HCT116 (cell line): ENCODE measurements at regions not wholly inside any gene's neighbourhood (a gene's known extent, or its start where the extent isn't known, plus 50 kb on each side); places are given as distances from the start of the nearest gene placed in this dataset.

Experiments
- ATAC-seq: fragments of 200-7000 bp; cut with Tn5 transposase; 2 replicates; pipeline ENCODE4 v1.9.1; 2020; ENCODE audit warnings: mild to moderate bottlenecking, moderate library complexity
- BruUV-seq: library from RNA; stranded (reverse); fragments of 400-500 nt; replicated peaks from 2 replicates; lab custom pipeline; 2021; lab: Mats Ljungman, UMichigan
- CTCF ChIA-PET: fragments of 300-600 bp; sonication (Branson Sonifier 250); formaldehyde crosslinking; loops from one replicate; lab custom pipeline; 2021; ENCODE audit warnings: antibody characterized with exemption; lab: Charles Lee
- POLR2A ChIA-PET: fragments of 300-600, 350-600 bp; sonication (Branson Sonifier 250); formaldehyde crosslinking; loops from one replicate; lab custom pipeline; 2021; ENCODE audit warnings: antibody characterized with exemption; lab: Charles Lee
- RAD21 ChIA-PET, 2 experiments: fragments of 300-600 bp; sonication (Branson Sonifier 250); formaldehyde crosslinking; loops; one replicate each; lab custom pipeline; 2023; ENCODE audit warnings: low total read pairs in 2 of 2; ENCODE audit not compliant: uncharacterized antibody in 2 of 2, unreplicated experiment in 2 of 2, low non-redundant PET in 1 of 2; lab: Charles Lee
- DNase-seq: peaks from one replicate; pipeline ENCODE4 v3.0.0-alpha.2; 2010; ENCODE audit warnings: low read depth, low spot score
- H2AFZ ChIP-seq: fragments of 200-600 bp; shearing (Covaris generic), sonication (generic); 2 replicates; pipeline ENCODE4 v1.6.1; 2017; ENCODE audit warnings: low read depth, mixed run types, mixed read lengths, antibody characterized with exemption, low read length; ENCODE audit not compliant: poor library complexity, severe bottlenecking
- H3K27ac ChIP-seq: 2 replicates; pipeline ENCODE4 v1.5.1; 2012; ENCODE audit warnings: low read depth, low read length
- H3K27me3 ChIP-seq: fragments of 200-600 bp; sonication (generic); 2 replicates; pipeline ENCODE4 v1.6.1; 2016; ENCODE audit warnings: mixed run types, low read length, mixed read lengths; ENCODE audit not compliant: insufficient read depth
- H3K36me3 ChIP-seq, 2 experiments: fragments of 200-500 bp in 1 of 2; fragments of 200-600 bp in 1 of 2; sonication (Bioruptor generic) in 1 of 2; sonication (generic) in 1 of 2; 2 replicates each; pipeline versions ENCODE4 v1.5.1 to v1.6.1; 2014 to 2016; ENCODE audit warnings: low read length in 2 of 2, inconsistent platforms in 1 of 2, mixed read lengths in 1 of 2, mixed run types in 1 of 2; ENCODE audit not compliant: insufficient read depth in 2 of 2, control insufficient read depth in 1 of 2
- H3K4me1 ChIP-seq, 2 experiments: fragments of 200-600 bp in 1 of 2; sonication (generic) in 1 of 2; 2 replicates each; pipeline versions ENCODE4 v1.5.1 to v1.6.1; 2012 to 2017; ENCODE audit warnings: low read length in 2 of 2, inconsistent platforms in 1 of 2, mild to moderate bottlenecking in 1 of 2, mixed read lengths in 1 of 2, mixed run types in 1 of 2, moderate library complexity in 1 of 2; ENCODE audit not compliant: insufficient read depth in 2 of 2, control insufficient read depth in 1 of 2
- H3K4me2 ChIP-seq: fragments of 200-600 bp; sonication (generic); 2 replicates; pipeline ENCODE4 v1.6.1; 2017; ENCODE audit warnings: mixed run types, low read length, mixed read lengths
- H3K4me3 ChIP-seq, 2 experiments: fragments of 200-600 bp in 1 of 2; sonication (generic) in 1 of 2; replicated peaks in 1 of 2; 2 replicates each; pipeline ENCODE4 v1.5.1; 2011 to 2016; ENCODE audit warnings: low read length in 2 of 2, control low read depth in 1 of 2, low read depth in 1 of 2, mild to moderate bottlenecking in 1 of 2, mixed read lengths in 1 of 2, mixed run types in 1 of 2
- H3K79me2 ChIP-seq: fragments of 200-600 bp; sonication (generic); 2 replicates; pipeline ENCODE4 v1.6.1; 2017; ENCODE audit warnings: mild to moderate bottlenecking, mixed run types, low read length, moderate library complexity, mixed read lengths; ENCODE audit not compliant: insufficient read depth
- H3K9ac ChIP-seq: fragments of 200-600 bp; sonication (generic); 2 replicates; pipeline ENCODE4 v1.6.1; 2016; ENCODE audit warnings: low read length, mixed read lengths
- H3K9me2 ChIP-seq: fragments of 200-600 bp; sonication (generic), shearing (Covaris generic); 2 replicates; pipeline ENCODE4 v1.6.1; 2017; ENCODE audit warnings: mixed run types, mild to moderate bottlenecking, moderate library complexity; ENCODE audit not compliant: insufficient read depth
- H3K9me3 ChIP-seq, 2 experiments: fragments of 200-500 bp in 1 of 2; fragments of 200-600 bp in 1 of 2; sonication (Bioruptor generic) in 1 of 2; sonication (generic) in 1 of 2; 2 replicates each; pipeline ENCODE4 v1.6.1; 2014 to 2017; ENCODE audit warnings: low read length in 2 of 2, mixed read lengths in 2 of 2, inconsistent platforms in 1 of 2, low read depth in 1 of 2, mild to moderate bottlenecking in 1 of 2, mixed run types in 1 of 2, moderate library complexity in 1 of 2; ENCODE audit not compliant: control insufficient read depth in 1 of 2, insufficient read depth in 1 of 2
- H4K20me1 ChIP-seq: fragments of 200-600 bp; sonication (generic), shearing (Covaris generic); 2 replicates; pipeline ENCODE4 v1.6.1; 2017; ENCODE audit warnings: mixed run types, mild to moderate bottlenecking, moderate library complexity; ENCODE audit not compliant: insufficient read depth
- CBX3 ChIP-seq: IDR thresholded peaks from 2 replicates; pipeline ENCODE4 v1.6.1; 2012; ENCODE audit warnings: low read depth
- CEBPB ChIP-seq: IDR thresholded peaks from 2 replicates; pipeline ENCODE4 v1.6.1; 2012; ENCODE audit warnings: low read depth
- EZH2 ChIP-seq: fragments of 200-600 bp; sonication (generic); IDR thresholded peaks from 2 replicates; pipeline ENCODE4 v1.6.1; 2017; ENCODE audit warnings: antibody characterized with exemption, mixed run types
- EZH2phosphoT487 ChIP-seq: fragments of 200-600 bp; IDR thresholded peaks from 2 replicates; pipeline ENCODE4 v1.6.1; 2018; ENCODE audit warnings: antibody characterized with exemption, borderline replicate concordance
- FOSL1 ChIP-seq: IDR thresholded peaks from 2 replicates; pipeline ENCODE4 v1.6.1; 2012; ENCODE audit warnings: low read depth
- JUND ChIP-seq: IDR thresholded peaks from 2 replicates; pipeline ENCODE4 v1.6.1; 2012
- POLR2A ChIP-seq: IDR thresholded peaks from 2 replicates; pipeline ENCODE4 v1.7.0; 2011; ENCODE audit warnings: borderline replicate concordance; ENCODE audit not compliant: insufficient read depth, insufficient read length; ENCODE audit errors: extremely low read depth
- SIN3A ChIP-seq: IDR thresholded peaks from 2 replicates; pipeline ENCODE4 v1.6.1; 2012; ENCODE audit warnings: low read depth
- SP1 ChIP-seq: IDR thresholded peaks from 2 replicates; pipeline ENCODE4 v1.6.1; 2012; ENCODE audit warnings: low read depth
- YY1 ChIP-seq: IDR thresholded peaks from 2 replicates; pipeline ENCODE4 v1.6.1; 2011; ENCODE audit warnings: low read length, low read depth, moderate library complexity, mild to moderate bottlenecking; ENCODE audit not compliant: insufficient replicate concordance; ENCODE audit errors: extremely low read depth
- ZFX ChIP-seq: fragments of 450-650 bp; IDR thresholded peaks from 2 replicates; pipeline ENCODE4 v1.6.1; 2017
- intact Hi-C: fragments of 100-400 bp; cut with micrococcal nuclease; formaldehyde crosslinking; loops from 2 replicates; pipeline ENCODE4 v1.10.0; 2022
- TF ChIP-seq, protein P1 (sequence below), 3 experiments: fragments of 200-600 bp in 1 of 3; sonication (generic) in 1 of 3; IDR thresholded peaks in 2 of 3; conservative IDR thresholded peaks in 1 of 3; 2 replicates each; pipeline ENCODE4 v1.5.1; 2012 to 2017; ENCODE audit warnings: low read depth in 2 of 3, low read length in 2 of 3, antibody characterized with exemption in 1 of 3, borderline replicate concordance in 1 of 3, control low read depth in 1 of 3, mild to moderate bottlenecking in 1 of 3, mixed read lengths in 1 of 3, mixed run types in 1 of 3, moderate library complexity in 1 of 3; ENCODE audit not compliant: insufficient read depth in 1 of 3

DNA sequence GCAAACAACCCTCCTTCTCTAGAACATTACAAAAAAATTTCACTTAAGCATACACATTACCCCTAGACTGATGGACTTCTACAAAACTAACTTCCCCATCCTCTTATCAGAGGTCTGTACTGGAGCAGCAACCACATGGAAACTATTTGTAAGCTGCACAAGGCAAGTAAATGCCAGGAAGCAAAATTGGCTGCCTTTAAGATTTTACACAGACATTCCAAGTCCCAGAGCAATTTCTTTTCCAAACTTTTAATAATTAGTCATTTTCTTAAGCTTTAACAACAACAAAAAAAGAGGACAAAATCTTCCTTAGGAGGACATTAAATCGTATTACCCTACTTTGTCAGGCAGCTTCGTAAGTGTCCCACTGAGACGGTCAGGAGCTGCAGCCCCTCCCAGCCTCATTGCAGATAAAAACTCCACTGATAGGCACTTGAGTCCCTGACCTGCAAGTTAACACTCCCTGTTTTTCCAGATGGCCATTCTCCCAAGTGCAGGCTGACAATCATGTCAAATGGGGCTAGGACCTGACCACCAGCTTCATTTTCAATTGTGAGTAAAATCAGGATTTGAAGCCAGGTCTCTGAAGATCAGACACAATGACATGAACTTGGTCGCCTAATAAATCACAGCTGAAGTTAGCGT lies 680.1 kb downstream of the DIAPH3 start:
- H2AFZ ChIP-seq = no peak overlapping the region
- no peak for TF ChIP-seq FOSL1
- no peak for TF ChIP-seq YY1
- no peak for TF ChIP-seq SP1
- TF ChIP-seq JUND = no peak
- TF ChIP-seq CEBPB = no peak
- TF ChIP-seq EZH2 = no peak
- no peak for TF ChIP-seq SIN3A
- no peak for TF ChIP-seq CBX3
- TF ChIP-seq POLR2A = no peak
- TF ChIP-seq, all 23 proteins: peak for 0
- Histone ChIP-seq H4K20me1 (no peaks in the 10 kb centered on the region), H3K4me2 (no peak overlapping the region), H3K79me2 (no peaks in the 10 kb centered on the region), H3K9ac (no peak overlapping the region), H3K27ac (no peak overlapping the region), H3K36me3 (no peaks in the 10 kb centered on the region), H3K27me3 (no peaks in the 10 kb centered on the region), H3K4me3 (no peak overlapping the region), H3K4me1 (no peaks in the 10 kb centered on the region), H3K9me2 (no peaks in the 10 kb centered on the region), H3K9me3 (no peaks in the 10 kb centered on the region)
- no TSS peak for BruUV-seq
- ATAC-seq (no peak), DNase-seq (no peak)
- ChIA-PET POLR2A (no interaction called here), RAD21 (no interaction called here), CTCF (no interaction called here)
- intact Hi-C loops = no loop called here

DNA sequence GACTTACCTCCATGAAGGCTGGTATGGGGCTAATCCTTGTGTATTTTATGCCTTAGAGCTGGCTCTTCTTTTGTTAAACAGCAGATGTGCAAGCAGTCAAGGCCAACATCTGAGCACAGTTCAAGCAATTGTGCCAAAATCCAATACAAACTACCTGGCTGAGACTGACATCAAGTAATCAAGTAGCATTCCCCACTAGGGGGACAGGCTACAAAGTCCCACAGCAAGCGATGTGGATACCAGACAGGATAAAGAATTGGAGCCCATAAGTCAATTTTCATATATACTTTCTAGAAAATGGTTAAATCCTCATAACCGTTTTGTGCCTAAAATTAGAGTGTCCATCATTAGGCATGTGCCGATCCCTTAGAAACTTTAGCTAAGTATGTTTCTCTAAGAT lies 675.8 kb downstream of the DIAPH3 start:
- CTCF ChIA-PET = no interaction called here
- RAD21 ChIA-PET = no interaction called here
- Histone ChIP-seq H3K27ac (no peak overlapping the region), H3K9ac (no peak overlapping the region), H3K36me3 (no peaks in the 10 kb centered on the region), H3K79me2 (no peaks in the 10 kb centered on the region), H3K4me1 (no peaks in the 10 kb centered on the region), H3K9me2 (no peaks in the 10 kb centered on the region), H2AFZ (no peak overlapping the region), H4K20me1 (no peaks in the 10 kb centered on the region), H3K4me3 (no peak overlapping the region), H3K9me3 (no peaks in the 10 kb centered on the region), H3K4me2 (no peak overlapping the region), H3K27me3 (peaks cover 15% of the 10 kb centered on the region; the same call in 1 of the 2 replicates)
- no peak for DNase-seq
- POLR2A ChIA-PET = no interaction called here
- BruUV-seq = no TSS peak
- intact Hi-C loops = no loop called here
- no peak for ATAC-seq
- no peak for TF ChIP-seq EZH2phosphoT487
- TF ChIP-seq YY1 = no peak
- no peak for TF ChIP-seq ZFX
- TF ChIP-seq, protein P1, sequence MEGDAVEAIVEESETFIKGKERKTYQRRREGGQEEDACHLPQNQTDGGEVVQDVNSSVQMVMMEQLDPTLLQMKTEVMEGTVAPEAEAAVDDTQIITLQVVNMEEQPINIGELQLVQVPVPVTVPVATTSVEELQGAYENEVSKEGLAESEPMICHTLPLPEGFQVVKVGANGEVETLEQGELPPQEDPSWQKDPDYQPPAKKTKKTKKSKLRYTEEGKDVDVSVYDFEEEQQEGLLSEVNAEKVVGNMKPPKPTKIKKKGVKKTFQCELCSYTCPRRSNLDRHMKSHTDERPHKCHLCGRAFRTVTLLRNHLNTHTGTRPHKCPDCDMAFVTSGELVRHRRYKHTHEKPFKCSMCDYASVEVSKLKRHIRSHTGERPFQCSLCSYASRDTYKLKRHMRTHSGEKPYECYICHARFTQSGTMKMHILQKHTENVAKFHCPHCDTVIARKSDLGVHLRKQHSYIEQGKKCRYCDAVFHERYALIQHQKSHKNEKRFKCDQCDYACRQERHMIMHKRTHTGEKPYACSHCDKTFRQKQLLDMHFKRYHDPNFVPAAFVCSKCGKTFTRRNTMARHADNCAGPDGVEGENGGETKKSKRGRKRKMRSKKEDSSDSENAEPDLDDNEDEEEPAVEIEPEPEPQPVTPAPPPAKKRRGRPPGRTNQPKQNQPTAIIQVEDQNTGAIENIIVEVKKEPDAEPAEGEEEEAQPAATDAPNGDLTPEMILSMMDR (IDR thresholded peaks at IDR 0.05 in 2 of 3, conservative IDR thresholded peaks at IDR 0.05 in 1 of 3; ENCODE audit: borderline replicate concordance in 1 of 3, insufficient read depth in 1 of 3, low read depth in 2 of 3, low read length in 2 of 3) = 0 out of 6 replicates have a peak, but pooled peaks of 1 of the 3 experiments have one; percentile 3
